CMK (cell line): ENCODE measurements at regions not wholly inside any gene's neighbourhood (a gene's known extent, or its start where the extent isn't known, plus 50 kb on each side); places are given as distances from the start of the nearest gene placed in this dataset.

Experiments
- DNase-seq: peaks from one replicate; pipeline ENCODE4 v3.0.0-alpha.2; 2010; ENCODE audit warnings: low read depth

- no peak for DNase-seq
Measured at GRCh38 chr16:77663711-77664110, 58.6 kb upstream of the NUDT7 start.

DNA sequence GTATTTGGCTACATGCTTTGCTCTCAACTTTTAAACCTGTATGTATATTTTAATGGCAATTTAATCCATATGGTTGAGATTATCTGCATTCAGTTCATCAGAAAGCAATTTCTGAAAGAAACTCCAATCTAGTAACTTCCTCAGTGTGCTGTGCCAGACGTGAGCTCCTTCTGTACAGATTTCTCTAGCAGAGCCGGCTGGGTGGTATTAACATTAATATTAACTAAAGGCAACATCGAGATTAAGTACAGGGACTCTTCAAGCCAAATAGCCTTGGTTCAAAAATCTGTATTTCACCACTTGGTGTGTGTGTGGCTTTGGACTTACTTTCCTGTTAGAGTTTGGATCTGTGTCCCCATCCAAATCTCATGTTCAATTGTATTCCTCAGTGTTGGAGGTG is 55.5 kb upstream of the NUDT7 start:
- DNase-seq: no peak

GRCh38 chr16:77668201-77668600 is 54.1 kb upstream of the NUDT7 start:
- DNase-seq: no peak

GRCh38 chr16:77669057-77669456 is 53.3 kb upstream of the NUDT7 start:
- no peak for DNase-seq
